Loucy (cell line): ENCODE measurements at regions not wholly inside any gene's neighbourhood (a gene's known extent, or its start where the extent isn't known, plus 50 kb on each side); places are given as distances from the start of the nearest gene placed in this dataset.

Experiments used
- CTCF ChIP-seq: fragments of 200-600 bp; sonication (generic); conservative IDR thresholded peaks from 2 replicates; pipeline ENCODE4 v1.5.1; 2014; ENCODE audit warnings: mild to moderate bottlenecking, antibody characterized with exemption, low read length
- EZH2phosphoT487 ChIP-seq: fragments of 200-600 bp; IDR thresholded peaks from 2 replicates; pipeline ENCODE4 v1.6.1; 2018; ENCODE audit warnings: antibody characterized with exemption, mild to moderate bottlenecking, moderate library complexity, borderline replicate concordance

- no peak for TF ChIP-seq CTCF
- no peak for TF ChIP-seq EZH2phosphoT487
Observed at GRCh38 chr3:42035816-42036482, 55.2 kb upstream of the TRAK1 start.
